ENCODE measurements at regions not wholly inside any gene's neighbourhood (a gene's known extent, or its start where the extent isn't known, plus 50 kb on each side); places are given as distances from the start of the nearest gene placed in this dataset.

- DNase-seq, result no peak
Measured at GRCh38 chr1:182119631-182120030, 58.1 kb upstream of the ZNF648 start.

DNA sequence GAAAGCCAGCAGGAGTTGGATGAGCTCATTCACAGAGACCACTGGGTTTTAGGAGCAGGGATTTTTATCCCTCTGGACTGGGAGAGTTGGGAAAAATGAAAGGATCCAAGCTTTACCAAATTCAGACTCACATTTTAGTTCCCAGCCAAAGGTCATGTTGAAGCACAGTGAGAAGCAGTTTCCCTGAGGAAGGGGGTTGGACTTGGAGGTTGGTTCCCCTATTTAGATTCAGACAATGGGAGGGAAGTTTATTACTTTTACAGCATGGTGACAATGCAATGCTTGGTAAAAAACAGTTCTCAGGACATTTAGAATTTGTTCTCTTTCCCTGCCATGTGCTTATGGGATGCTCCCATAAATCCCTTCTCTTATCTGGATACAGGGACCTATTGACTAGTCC lies 57.3 kb upstream of the ZNF648 start:
- no peak for DNase-seq

- DNase-seq, result no peak
Measured at GRCh38 chr1:182114627-182115023, 53.1 kb upstream of the ZNF648 start.

GRCh38 chr1:182113879-182114626 lies 52.5 kb upstream of the ZNF648 start:
- no peak for DNase-seq

GRCh38 chr1:182111496-182111895 lies 50.0 kb upstream of the ZNF648 start:
- DNase-seq, result no peak
